ENCODE measurements at regions not wholly inside any gene's neighbourhood (a gene's known extent, or its start where the extent isn't known, plus 50 kb on each side); places are given as distances from the start of the nearest gene placed in this dataset.

DNA sequence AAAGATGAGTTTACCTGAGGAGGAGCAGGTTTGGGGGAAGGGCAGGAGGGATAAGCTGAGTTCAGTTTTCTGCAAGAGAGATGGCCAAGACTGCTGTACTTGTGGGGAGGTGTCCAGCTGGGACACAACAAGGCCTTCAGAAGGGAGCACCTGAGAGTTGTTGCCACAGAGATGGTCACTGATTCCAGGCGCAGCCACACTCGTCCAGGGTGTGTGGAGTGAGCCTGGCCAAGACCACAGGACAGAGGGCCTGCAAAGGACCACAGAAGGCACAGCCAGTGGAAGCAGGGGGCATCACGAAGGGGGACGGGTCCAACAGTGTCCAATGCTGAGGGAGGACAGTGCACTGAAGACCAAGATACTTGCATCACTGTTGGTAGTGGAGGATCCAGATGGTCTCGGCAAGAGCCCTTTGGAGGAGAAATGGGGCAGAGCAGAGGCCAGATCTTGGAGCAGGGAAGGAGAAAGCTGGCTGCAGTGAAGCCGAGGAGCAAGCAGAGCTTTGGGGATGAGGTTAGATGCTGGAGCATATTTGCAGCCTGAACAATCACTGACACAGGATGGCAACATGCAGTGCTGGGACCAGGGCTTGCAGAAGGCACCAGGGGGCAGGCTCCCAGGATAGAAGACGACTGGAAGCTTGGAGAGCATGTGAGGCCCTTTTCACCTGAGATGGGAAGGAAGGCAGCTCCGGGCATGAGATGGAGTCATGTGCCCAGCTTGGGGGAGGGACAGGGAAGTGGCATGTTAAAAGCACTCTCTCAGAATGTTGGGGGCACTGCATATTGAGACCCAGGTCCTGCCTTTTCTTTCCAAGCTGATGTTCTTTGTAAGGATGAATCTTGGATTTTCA lies 214.0 kb downstream of the CYP26B1 start:
- Histone ChIP-seq H3K27me3 (ENCODE audit: insufficient read depth) (no peaks in the 10 kb centered on the region), H3F3A (replicated peaks; ENCODE audit: low read depth) (no peaks in the 10 kb centered on the region), H3K4me2 (no peak overlapping the region), H3K4me3 (no peak overlapping the region), H4K20me1 (replicated peaks; ENCODE audit: insufficient read depth) (no peaks in the 10 kb centered on the region), H3K79me2 (replicated peaks; ENCODE audit: insufficient read depth) (no peaks in the 10 kb centered on the region), H3K9me2 (ENCODE audit: insufficient read depth) (no peaks in the 10 kb centered on the region; the same call in 1 of the 2 replicates), H2AFZ (no peak overlapping the region), H3K4me1 (ENCODE audit: insufficient read depth) (no peaks in the 10 kb centered on the region), H3K36me3 (ENCODE audit: insufficient read depth) (no peaks in the 10 kb centered on the region), H3K27ac (ENCODE audit: low read depth) (no peak overlapping the region)
- no peaks in the 10 kb centered on the region for H3K9me3 Mint-ChIP-seq
- peak; percentile 30 for DNase-seq (ENCODE audit: low spot score)
- no peaks in the 10 kb centered on the region for H3K4me1 Mint-ChIP-seq
- TF ChIP-seq, protein P1, sequence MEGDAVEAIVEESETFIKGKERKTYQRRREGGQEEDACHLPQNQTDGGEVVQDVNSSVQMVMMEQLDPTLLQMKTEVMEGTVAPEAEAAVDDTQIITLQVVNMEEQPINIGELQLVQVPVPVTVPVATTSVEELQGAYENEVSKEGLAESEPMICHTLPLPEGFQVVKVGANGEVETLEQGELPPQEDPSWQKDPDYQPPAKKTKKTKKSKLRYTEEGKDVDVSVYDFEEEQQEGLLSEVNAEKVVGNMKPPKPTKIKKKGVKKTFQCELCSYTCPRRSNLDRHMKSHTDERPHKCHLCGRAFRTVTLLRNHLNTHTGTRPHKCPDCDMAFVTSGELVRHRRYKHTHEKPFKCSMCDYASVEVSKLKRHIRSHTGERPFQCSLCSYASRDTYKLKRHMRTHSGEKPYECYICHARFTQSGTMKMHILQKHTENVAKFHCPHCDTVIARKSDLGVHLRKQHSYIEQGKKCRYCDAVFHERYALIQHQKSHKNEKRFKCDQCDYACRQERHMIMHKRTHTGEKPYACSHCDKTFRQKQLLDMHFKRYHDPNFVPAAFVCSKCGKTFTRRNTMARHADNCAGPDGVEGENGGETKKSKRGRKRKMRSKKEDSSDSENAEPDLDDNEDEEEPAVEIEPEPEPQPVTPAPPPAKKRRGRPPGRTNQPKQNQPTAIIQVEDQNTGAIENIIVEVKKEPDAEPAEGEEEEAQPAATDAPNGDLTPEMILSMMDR (conservative IDR thresholded peaks at IDR 0.05; ENCODE audit: low read depth in 2 of 2), result peak; percentile 16 to 52; a peak in 2 of 4 replicates
- TF ChIP-seq POLR2AphosphoS5 (IDR thresholded peaks at IDR 0.05; ENCODE audit: low read depth), result no peak
- TF ChIP-seq, protein P2, sequence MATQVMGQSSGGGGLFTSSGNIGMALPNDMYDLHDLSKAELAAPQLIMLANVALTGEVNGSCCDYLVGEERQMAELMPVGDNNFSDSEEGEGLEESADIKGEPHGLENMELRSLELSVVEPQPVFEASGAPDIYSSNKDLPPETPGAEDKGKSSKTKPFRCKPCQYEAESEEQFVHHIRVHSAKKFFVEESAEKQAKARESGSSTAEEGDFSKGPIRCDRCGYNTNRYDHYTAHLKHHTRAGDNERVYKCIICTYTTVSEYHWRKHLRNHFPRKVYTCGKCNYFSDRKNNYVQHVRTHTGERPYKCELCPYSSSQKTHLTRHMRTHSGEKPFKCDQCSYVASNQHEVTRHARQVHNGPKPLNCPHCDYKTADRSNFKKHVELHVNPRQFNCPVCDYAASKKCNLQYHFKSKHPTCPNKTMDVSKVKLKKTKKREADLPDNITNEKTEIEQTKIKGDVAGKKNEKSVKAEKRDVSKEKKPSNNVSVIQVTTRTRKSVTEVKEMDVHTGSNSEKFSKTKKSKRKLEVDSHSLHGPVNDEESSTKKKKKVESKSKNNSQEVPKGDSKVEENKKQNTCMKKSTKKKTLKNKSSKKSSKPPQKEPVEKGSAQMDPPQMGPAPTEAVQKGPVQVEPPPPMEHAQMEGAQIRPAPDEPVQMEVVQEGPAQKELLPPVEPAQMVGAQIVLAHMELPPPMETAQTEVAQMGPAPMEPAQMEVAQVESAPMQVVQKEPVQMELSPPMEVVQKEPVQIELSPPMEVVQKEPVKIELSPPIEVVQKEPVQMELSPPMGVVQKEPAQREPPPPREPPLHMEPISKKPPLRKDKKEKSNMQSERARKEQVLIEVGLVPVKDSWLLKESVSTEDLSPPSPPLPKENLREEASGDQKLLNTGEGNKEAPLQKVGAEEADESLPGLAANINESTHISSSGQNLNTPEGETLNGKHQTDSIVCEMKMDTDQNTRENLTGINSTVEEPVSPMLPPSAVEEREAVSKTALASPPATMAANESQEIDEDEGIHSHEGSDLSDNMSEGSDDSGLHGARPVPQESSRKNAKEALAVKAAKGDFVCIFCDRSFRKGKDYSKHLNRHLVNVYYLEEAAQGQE (IDR thresholded peaks at IDR 0.05; ENCODE audit: unreplicated experiment), result no peak
- TF ChIP-seq CREB1 (CRISPR knock-in tag; IDR thresholded peaks at IDR 0.05; ENCODE audit: low read depth), result no peak
- no peak overlapping the region for H3K27ac Mint-ChIP-seq
- peak; percentile 56; the same call in 2 of the 3 replicates for ATAC-seq
- no peaks in the 10 kb centered on the region for H3K36me3 Mint-ChIP-seq (ENCODE audit: low read depth)
- no peaks in the 10 kb centered on the region for H3K27me3 Mint-ChIP-seq (ENCODE audit: insufficient read depth, low read depth, poor library complexity)
- no peak overlapping the region for H3K4me3 Mint-ChIP-seq

DNA sequence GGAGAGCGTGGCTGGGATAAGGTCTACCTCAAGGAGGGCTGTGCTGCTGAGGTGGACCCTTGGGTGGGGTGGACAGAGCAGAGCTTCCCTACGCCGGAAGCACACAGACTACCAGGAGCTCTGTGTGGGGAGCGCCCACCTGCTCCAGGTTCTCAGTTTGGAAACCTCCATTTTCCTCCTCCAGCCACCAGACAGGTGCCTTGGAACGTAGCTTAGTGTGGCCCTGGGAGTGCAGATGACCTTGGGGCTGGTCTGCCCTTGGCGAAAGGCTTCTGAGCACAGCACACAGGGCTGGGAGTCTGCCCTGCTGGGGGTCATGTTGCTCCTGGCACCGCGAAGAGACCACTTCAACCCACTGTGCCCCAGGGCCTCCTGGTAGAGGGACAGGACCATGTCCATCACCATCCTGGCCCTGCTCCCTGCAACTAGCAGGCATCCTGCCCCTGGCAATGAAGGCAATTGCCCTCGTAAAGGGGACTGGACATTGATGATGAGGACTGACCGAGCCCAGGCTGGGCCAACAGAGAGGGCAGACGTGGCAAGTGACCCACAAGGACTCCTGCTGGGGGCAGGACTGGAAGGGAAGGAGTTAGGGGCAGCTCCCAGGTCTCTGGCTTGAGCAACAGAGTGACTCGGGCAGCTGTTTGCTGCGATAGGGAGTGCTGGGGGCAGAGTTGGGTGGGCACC lies 214.7 kb downstream of the CYP26B1 start:
- H3K27ac Mint-ChIP-seq, result no peak overlapping the region

More for the DNA sequence above, 214.7 kb downstream of the CYP26B1 start:
- Histone ChIP-seq H3K4me2 (no peak overlapping the region), H4K20me1 (replicated peaks; ENCODE audit: insufficient read depth) (no peaks in the 10 kb centered on the region), H3K4me3 (no peak overlapping the region), H3K79me2 (replicated peaks; ENCODE audit: insufficient read depth) (no peaks in the 10 kb centered on the region), H3K9me2 (ENCODE audit: insufficient read depth) (no peaks in the 10 kb centered on the region; the same call in 1 of the 2 replicates), H2AFZ (no peak overlapping the region), H3F3A (replicated peaks; ENCODE audit: low read depth) (no peaks in the 10 kb centered on the region), H3K27me3 (ENCODE audit: insufficient read depth) (no peaks in the 10 kb centered on the region), H3K4me1 (ENCODE audit: insufficient read depth) (no peaks in the 10 kb centered on the region), H3K36me3 (ENCODE audit: insufficient read depth) (no peaks in the 10 kb centered on the region), H3K27ac (ENCODE audit: low read depth) (no peak overlapping the region)
- Mint-ChIP-seq H3K36me3 (ENCODE audit: low read depth) (no peaks in the 10 kb centered on the region), H3K9me3 (no peaks in the 10 kb centered on the region), H3K4me3 (no peak overlapping the region), H3K27me3 (ENCODE audit: insufficient read depth, low read depth, poor library complexity) (no peaks in the 10 kb centered on the region), H3K4me1 (no peaks in the 10 kb centered on the region)
- ATAC-seq (no peak), DNase-seq (ENCODE audit: low spot score) (no peak)
- TF ChIP-seq, protein P3, sequence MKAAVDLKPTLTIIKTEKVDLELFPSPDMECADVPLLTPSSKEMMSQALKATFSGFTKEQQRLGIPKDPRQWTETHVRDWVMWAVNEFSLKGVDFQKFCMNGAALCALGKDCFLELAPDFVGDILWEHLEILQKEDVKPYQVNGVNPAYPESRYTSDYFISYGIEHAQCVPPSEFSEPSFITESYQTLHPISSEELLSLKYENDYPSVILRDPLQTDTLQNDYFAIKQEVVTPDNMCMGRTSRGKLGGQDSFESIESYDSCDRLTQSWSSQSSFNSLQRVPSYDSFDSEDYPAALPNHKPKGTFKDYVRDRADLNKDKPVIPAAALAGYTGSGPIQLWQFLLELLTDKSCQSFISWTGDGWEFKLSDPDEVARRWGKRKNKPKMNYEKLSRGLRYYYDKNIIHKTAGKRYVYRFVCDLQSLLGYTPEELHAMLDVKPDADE (IDR thresholded peaks at IDR 0.05), result no peak
